Cardiac muscle cell (in vitro differentiated cells and primary cell): ENCODE measurements at regions not wholly inside any gene's neighbourhood (a gene's known extent, or its start where the extent isn't known, plus 50 kb on each side); places are given as distances from the start of the nearest gene placed in this dataset.

ENCODE experiments used
- DNase-seq, 2 donors: peaks; one replicate each; pipeline versions ENCODE4 v3.0.0 to v3.0.0-alpha.2; 2010 to 2017; ENCODE audit warnings: low read depth in 1 of 2, low spot score in 1 of 2
- H3K27ac ChIP-seq: fragments of 200-600 bp; sonication (generic); 2 replicates; pipeline ENCODE4 v1.5.1; 2016
- H3K27me3 ChIP-seq: fragments of 200-600 bp; sonication (generic); 2 replicates; pipeline ENCODE4 v1.6.0; 2016; ENCODE audit warnings: control low read depth
- H3K36me3 ChIP-seq: fragments of 200-600 bp; sonication (generic); 2 replicates; pipeline ENCODE4 v1.5.1; 2016; ENCODE audit warnings: control low read depth
- H3K4me1 ChIP-seq: fragments of 200-600 bp; sonication (generic); 2 replicates; pipeline ENCODE4 v1.8.1; 2017; ENCODE audit warnings: low read depth, mild to moderate bottlenecking, mixed run types
- H3K4me3 ChIP-seq: fragments of 200-600 bp; sonication (generic); 2 replicates; pipeline ENCODE4 v1.5.1; 2016; ENCODE audit warnings: mild to moderate bottlenecking
- H3K9me3 ChIP-seq: fragments of 200-600 bp; sonication (generic); 2 replicates; pipeline ENCODE4 v1.5.1; 2017; ENCODE audit warnings: low read depth, mild to moderate bottlenecking, control low read depth
- TF ChIP-seq, protein P1 (sequence below): IDR thresholded peaks from 2 replicates; pipeline ENCODE4 v1.5.1; 2012; ENCODE audit warnings: low read depth, mild to moderate bottlenecking, low read length

DNA sequence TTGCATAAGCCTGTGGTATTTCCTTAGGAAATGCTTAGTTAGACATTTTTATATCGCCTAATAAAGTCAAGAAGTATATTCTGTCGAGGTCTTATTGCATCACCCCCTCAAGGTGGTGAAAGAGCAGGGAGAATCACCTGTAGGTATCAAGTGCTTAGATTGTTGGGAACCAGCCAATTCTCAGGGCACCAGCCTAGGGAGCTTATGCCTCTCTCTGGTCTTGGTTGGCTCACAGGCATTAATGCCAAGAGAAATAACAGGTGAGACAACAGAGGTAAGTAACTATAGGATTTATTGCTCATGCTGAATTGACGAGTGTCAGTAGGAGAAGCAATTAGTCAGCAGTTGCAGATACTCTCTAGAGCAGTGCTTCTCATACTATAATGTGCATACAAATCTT, 663.3 kb upstream of the ZNF804A start:
- TF ChIP-seq, protein P1, sequence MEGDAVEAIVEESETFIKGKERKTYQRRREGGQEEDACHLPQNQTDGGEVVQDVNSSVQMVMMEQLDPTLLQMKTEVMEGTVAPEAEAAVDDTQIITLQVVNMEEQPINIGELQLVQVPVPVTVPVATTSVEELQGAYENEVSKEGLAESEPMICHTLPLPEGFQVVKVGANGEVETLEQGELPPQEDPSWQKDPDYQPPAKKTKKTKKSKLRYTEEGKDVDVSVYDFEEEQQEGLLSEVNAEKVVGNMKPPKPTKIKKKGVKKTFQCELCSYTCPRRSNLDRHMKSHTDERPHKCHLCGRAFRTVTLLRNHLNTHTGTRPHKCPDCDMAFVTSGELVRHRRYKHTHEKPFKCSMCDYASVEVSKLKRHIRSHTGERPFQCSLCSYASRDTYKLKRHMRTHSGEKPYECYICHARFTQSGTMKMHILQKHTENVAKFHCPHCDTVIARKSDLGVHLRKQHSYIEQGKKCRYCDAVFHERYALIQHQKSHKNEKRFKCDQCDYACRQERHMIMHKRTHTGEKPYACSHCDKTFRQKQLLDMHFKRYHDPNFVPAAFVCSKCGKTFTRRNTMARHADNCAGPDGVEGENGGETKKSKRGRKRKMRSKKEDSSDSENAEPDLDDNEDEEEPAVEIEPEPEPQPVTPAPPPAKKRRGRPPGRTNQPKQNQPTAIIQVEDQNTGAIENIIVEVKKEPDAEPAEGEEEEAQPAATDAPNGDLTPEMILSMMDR: no peak
- H3K4me1 ChIP-seq: no peaks in the 10 kb centered on the region
- H3K4me3 ChIP-seq: no peak overlapping the region
- DNase-seq: no peak
- no peaks in the 10 kb centered on the region for H3K9me3 ChIP-seq
- no peaks in the 10 kb centered on the region for H3K27me3 ChIP-seq
- no peak overlapping the region for H3K27ac ChIP-seq
- no peaks in the 10 kb centered on the region for H3K36me3 ChIP-seq

DNA sequence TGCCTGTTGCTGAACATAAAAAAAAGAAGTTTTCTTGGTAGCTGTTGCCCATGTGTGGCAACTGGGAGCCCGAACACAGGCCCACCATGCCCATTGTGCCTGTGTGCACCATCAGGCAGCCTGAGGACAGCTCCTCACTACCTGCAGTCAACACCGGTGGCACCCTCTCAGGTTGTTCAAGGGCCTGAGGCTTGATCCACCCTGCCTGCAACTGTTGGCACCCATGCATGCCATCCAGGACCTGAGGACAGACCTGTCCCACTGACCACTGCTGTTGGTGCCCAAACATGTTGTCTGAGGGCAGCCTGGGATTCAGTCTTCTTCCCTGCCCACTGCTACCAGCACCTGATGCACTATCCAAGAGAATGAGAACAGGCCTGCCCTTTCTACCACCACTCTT, 661.1 kb upstream of the ZNF804A start:
- Histone ChIP-seq H3K4me3 (no peak overlapping the region), H3K27ac (no peak overlapping the region), H3K9me3 (no peaks in the 10 kb centered on the region), H3K4me1 (no peaks in the 10 kb centered on the region), H3K36me3 (no peaks in the 10 kb centered on the region), H3K27me3 (no peaks in the 10 kb centered on the region)
- no peak for DNase-seq
- TF ChIP-seq, protein P1: no peak

DNA sequence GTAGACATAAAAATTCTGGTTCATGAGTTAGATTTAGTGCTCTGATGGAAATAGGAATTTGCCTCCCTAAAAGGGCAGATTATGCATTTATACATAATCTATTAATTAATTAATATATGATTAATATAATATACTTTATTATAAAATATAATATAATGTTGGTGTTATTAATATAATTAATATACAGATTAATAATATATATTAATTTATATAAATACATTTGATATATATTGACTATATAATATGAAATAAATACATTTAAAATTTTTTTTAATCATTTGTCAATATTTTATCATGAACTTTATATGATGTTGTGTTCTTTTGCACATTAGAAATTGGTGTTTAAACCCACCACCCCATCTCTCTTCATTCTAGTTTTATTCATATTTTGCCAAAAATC, 652.1 kb upstream of the ZNF804A start:
- Histone ChIP-seq H3K9me3 (no peaks in the 10 kb centered on the region), H3K4me3 (no peak overlapping the region), H3K27ac (no peak overlapping the region), H3K27me3 (no peaks in the 10 kb centered on the region), H3K4me1 (no peaks in the 10 kb centered on the region), H3K36me3 (no peaks in the 10 kb centered on the region)
- DNase-seq: no peak
- TF ChIP-seq, protein P1: no peak

DNA sequence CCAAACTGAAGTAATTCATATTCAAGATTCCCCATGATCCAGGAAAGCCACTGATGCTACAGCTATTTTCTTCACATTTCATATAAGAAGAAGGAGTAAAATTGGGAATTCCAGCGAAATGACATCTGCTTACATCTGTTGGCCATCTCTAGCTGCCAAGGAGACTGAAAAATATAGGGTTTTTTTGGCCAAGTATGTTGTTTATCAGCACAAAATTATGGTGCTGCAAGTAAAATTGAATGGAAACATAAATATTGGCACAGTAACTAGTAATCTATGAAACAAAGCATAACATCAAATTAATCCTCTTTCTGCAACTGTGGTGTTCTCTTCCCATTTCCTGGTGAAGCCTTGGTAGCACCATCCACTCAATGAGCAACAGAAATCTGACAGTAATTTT, 649.5 kb upstream of the ZNF804A start:
- Histone ChIP-seq H3K36me3 (no peaks in the 10 kb centered on the region), H3K27me3 (no peaks in the 10 kb centered on the region), H3K4me3 (no peak overlapping the region), H3K4me1 (no peaks in the 10 kb centered on the region), H3K9me3 (no peaks in the 10 kb centered on the region), H3K27ac (no peak overlapping the region)
- no peak for DNase-seq
- TF ChIP-seq, protein P1: no peak

DNA sequence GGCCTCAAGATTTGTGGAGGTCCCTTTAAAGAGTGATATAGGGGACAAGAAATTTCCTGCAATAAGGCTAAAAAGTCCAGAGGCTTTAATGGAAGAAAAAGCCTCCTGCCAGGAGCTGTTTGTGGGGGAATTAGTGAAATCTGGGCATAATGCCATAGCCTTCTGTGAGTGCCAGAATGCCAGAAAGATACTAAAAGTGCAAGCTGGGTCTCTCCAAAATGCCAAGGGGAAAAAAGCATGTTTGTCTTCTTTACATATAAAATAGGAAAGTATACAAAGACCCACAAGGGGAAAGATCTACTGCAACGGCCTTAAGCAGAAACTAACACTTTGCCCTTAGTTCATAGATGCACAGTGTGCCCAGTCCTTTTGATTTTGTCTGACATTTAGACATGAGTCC, 647.7 kb upstream of the ZNF804A start:
- Histone ChIP-seq H3K4me1 (no peaks in the 10 kb centered on the region), H3K27ac (no peak overlapping the region), H3K4me3 (no peak overlapping the region), H3K36me3 (no peaks in the 10 kb centered on the region), H3K27me3 (no peaks in the 10 kb centered on the region), H3K9me3 (no peaks in the 10 kb centered on the region)
- DNase-seq: no peak
- TF ChIP-seq, protein P1: no peak

DNA sequence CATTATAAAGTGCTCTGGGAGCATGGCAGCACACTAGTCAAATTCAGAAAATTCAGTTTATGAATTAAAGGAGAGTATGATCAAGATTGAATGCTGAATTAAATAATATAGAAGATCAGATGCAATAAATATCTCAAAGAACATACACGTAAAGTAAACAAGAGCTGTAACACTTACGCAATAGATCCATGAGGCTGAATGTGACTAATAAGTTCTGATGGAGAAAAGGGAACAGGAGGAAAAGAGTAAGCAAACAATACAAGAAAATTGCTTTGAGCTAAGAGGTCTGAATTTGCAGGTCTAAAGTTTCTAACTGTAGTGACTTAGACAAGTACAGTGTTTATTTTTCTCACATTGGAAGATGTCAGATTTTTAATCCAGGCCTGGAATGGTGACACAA, 646.7 kb upstream of the ZNF804A start:
- TF ChIP-seq, protein P1: no peak
- no peaks in the 10 kb centered on the region for H3K27me3 ChIP-seq

More for the DNA sequence above, 646.7 kb upstream of the ZNF804A start:
- Histone ChIP-seq H3K9me3 (no peaks in the 10 kb centered on the region), H3K27ac (no peak overlapping the region), H3K36me3 (no peaks in the 10 kb centered on the region), H3K4me1 (no peaks in the 10 kb centered on the region), H3K4me3 (no peak overlapping the region)
- DNase-seq: no peak
